ENCODE measurements at regions not wholly inside any gene's neighbourhood (a gene's known extent, or its start where the extent isn't known, plus 50 kb on each side); places are given as distances from the start of the nearest gene placed in this dataset.

DNA sequence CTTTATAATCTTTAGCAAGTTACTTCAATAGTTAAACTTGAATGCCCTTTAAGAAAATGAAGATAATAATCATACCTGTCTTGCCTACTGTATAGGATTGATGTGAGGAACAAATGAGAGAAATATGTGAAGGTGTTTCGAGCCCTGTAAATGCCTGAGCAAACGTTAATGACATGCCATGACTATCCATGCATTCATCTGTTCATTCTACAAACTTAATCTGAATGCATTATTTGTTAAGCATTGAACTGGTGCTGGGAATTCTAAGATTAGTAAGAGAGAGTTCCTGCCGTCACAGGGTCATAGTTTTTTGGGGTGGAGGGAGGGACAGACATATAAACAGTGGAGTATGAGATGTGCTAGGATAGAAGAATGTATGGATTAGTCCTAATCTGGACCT, 111.5 kb upstream of the PRICKLE1 start:
- TF ChIP-seq, protein P1, sequence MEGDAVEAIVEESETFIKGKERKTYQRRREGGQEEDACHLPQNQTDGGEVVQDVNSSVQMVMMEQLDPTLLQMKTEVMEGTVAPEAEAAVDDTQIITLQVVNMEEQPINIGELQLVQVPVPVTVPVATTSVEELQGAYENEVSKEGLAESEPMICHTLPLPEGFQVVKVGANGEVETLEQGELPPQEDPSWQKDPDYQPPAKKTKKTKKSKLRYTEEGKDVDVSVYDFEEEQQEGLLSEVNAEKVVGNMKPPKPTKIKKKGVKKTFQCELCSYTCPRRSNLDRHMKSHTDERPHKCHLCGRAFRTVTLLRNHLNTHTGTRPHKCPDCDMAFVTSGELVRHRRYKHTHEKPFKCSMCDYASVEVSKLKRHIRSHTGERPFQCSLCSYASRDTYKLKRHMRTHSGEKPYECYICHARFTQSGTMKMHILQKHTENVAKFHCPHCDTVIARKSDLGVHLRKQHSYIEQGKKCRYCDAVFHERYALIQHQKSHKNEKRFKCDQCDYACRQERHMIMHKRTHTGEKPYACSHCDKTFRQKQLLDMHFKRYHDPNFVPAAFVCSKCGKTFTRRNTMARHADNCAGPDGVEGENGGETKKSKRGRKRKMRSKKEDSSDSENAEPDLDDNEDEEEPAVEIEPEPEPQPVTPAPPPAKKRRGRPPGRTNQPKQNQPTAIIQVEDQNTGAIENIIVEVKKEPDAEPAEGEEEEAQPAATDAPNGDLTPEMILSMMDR (IDR thresholded peaks at IDR 0.05), result no peak
- H3K4me1 ChIP-seq, result no peaks in the 10 kb centered on the region
- H3K4me3 ChIP-seq, result no peak overlapping the region
- no peak overlapping the region for H3K27ac ChIP-seq
- H3K27me3 ChIP-seq, result no peaks in the 10 kb centered on the region
- no peaks in the 10 kb centered on the region for H3K9me3 ChIP-seq
- intact Hi-C loops (cut with DNase I), result no loop called here
- no peak overlapping the region for H3K9ac ChIP-seq (ENCODE audit: low read depth in 2 of 2, low read length in 2 of 2)
- no peak for DNase-seq
- H3K36me3 ChIP-seq, result no peaks in the 10 kb centered on the region

DNA sequence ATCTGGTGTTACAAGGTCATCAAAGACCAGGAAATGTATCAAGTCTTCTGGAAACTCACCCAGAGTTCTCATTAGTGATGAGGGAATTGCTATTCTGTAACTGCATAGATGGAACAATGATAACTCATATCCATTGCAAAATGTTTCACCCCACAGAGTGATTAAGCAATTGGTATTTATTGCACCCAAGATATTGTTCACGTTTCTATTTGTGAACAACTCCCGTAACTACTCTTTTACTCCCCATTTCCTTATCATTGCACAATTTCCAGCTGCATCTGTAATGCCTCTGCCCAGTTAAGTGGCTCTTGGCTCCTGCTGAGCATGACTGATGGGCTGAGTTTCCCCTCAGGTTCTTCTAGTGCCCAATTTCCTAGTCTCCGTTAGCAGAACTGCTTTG, 108.7 kb upstream of the PRICKLE1 start:
- Histone ChIP-seq H3K27ac (no peak overlapping the region), H3K4me3 (no peak overlapping the region), H3K27me3 (no peaks in the 10 kb centered on the region), H3K4me1 (no peaks in the 10 kb centered on the region), H3K9ac (ENCODE audit: low read depth in 2 of 2, low read length in 2 of 2) (no peak overlapping the region), H3K36me3 (no peaks in the 10 kb centered on the region), H3K9me3 (no peaks in the 10 kb centered on the region)
- no peak for DNase-seq
- intact Hi-C loops (cut with DNase I), result no loop called here
- TF ChIP-seq, protein P1 (IDR thresholded peaks at IDR 0.05), result no peak

DNA sequence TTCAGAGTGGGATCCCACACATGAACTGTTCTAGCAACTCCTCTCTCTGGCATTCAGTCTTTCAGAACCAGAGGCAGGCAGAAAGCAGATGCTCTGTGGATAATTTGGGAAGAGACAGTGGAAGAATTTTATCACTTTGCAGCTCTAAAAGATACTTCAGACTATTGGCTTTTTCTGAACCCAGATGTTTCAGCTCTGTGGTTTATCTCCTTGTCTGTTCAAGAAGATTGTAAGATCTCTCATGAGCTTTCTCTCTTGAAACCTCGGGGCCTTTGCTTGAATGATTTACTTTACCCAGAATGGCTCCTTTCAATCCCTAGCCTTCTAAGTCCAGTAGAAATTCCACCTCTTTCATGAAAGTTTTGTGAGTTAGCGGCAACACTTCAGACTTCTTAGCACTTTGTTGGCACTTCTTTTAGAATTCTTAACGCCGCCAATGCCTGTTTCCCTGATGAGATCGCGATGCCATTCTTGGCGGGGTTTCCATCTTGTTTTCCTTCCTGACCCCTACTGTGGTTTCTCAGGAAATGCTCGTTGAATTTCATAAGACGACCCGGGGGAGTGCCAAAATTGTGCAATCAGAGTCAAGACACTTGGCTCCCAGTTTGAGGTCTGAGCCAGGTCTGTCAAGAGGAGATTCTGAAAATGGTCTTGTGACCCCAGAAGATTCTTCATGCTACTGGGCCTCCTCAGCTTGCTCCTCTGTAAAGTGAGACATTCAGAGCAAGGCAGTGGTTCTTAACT, 107.0 kb upstream of the PRICKLE1 start:
- Histone ChIP-seq H3K36me3 (no peaks in the 10 kb centered on the region), H3K27ac (no peak overlapping the region), H3K4me3 (no peak overlapping the region), H3K9me3 (no peaks in the 10 kb centered on the region), H3K27me3 (no peaks in the 10 kb centered on the region), H3K4me1 (no peaks in the 10 kb centered on the region), H3K9ac (ENCODE audit: low read depth in 2 of 2, low read length in 2 of 2) (no peak overlapping the region)
- TF ChIP-seq, protein P1 (IDR thresholded peaks at IDR 0.05), result no peak
- intact Hi-C loops (cut with DNase I), result no loop called here
- DNase-seq, result peak; percentile 63

DNA sequence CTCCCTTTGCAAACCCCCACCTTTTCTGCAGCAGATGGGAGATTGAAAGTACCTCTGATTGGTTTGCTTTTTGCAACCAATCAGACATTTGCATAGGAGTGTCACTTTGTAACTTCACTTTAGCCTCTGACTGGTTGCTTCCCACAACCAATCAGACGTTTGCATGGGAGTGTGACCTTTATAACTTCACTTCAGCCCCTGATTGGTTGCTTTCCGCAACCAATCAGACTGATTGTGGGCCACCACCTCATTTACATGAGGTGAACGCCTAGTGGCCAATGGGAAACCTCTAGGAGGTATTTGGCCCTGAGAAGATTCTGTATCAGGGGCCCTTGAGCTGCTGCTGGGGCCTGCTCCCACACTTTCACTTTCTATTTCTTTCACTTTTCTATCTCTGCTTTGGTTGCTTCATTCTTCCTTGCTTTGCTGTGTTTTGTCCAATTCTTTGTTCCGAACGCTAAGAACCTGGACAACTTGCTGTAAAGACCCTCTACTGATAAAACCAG, 106.0 kb upstream of the PRICKLE1 start:
- Histone ChIP-seq H3K9ac (ENCODE audit: low read depth in 2 of 2, low read length in 2 of 2) (no peak overlapping the region), H3K36me3 (no peaks in the 10 kb centered on the region), H3K4me1 (no peaks in the 10 kb centered on the region), H3K4me3 (no peak overlapping the region), H3K27ac (no peak overlapping the region), H3K27me3 (no peaks in the 10 kb centered on the region), H3K9me3 (no peaks in the 10 kb centered on the region)
- intact Hi-C loops (cut with DNase I), result no loop called here
- TF ChIP-seq, protein P1 (IDR thresholded peaks at IDR 0.05), result no peak
- no peak for DNase-seq

DNA sequence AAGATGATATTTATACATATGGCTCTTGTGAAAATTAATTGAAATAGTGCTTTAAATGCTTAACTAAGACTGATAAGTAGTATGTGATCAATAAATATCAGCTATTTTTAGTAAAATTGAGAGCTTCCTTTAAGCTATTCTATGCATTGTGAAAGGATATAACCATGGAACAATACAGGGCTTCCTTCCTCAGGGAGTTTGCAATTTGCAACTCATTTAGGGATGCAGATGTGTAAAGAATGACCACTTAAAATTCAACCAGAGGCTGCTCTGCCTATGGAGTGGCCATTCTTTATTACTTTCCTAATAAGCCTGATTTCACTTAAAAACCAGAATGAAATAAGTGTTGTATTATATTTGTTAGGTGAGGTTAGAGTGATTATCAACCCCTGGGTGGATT, 103.2 kb upstream of the PRICKLE1 start:
- no peaks in the 10 kb centered on the region for H3K9me3 ChIP-seq
- H3K27ac ChIP-seq, result no peak overlapping the region
- no peaks in the 10 kb centered on the region for H3K4me1 ChIP-seq
- DNase-seq, result no peak
- H3K9ac ChIP-seq (ENCODE audit: low read depth in 2 of 2, low read length in 2 of 2), result no peak overlapping the region
- H3K36me3 ChIP-seq, result no peaks in the 10 kb centered on the region
- H3K27me3 ChIP-seq, result no peaks in the 10 kb centered on the region
- intact Hi-C loops (cut with DNase I), result no loop called here
- TF ChIP-seq, protein P1 (IDR thresholded peaks at IDR 0.05), result no peak
- H3K4me3 ChIP-seq, result no peak overlapping the region
